ENCODE measurements at regions not wholly inside any gene's neighbourhood (a gene's known extent, or its start where the extent isn't known, plus 50 kb on each side); places are given as distances from the start of the nearest gene placed in this dataset.

GRCh38 chr4:110309675-110310074 lies 111.3 kb upstream of the ELOVL6 start:
- DNase-seq (no peak), ATAC-seq (ENCODE audit: low FRiP score in 2 of 2) (no peak)
- Histone ChIP-seq H3K9me3 (no peaks in the 10 kb centered on the region), H3K27me3 (no peaks in the 10 kb centered on the region), H3K27ac (no peak overlapping the region), H3K36me3 (no peaks in the 10 kb centered on the region), H3K4me3 (no peak overlapping the region), H3K4me1 (no peaks in the 10 kb centered on the region)
- TF ChIP-seq EP300 (IDR thresholded peaks at IDR 0.05), result no peak
- TF ChIP-seq POLR2AphosphoS5 (IDR thresholded peaks at IDR 0.05), result no peak
- no peak for TF ChIP-seq POLR2A (IDR thresholded peaks at IDR 0.05)
- TF ChIP-seq CTCF (IDR thresholded peaks at IDR 0.05), result no peak

GRCh38 chr4:110306303-110306702 lies 107.9 kb upstream of the ELOVL6 start:
- Histone ChIP-seq H3K36me3 (no peaks in the 10 kb centered on the region), H3K4me3 (no peak overlapping the region), H3K9me3 (no peaks in the 10 kb centered on the region), H3K4me1 (no peaks in the 10 kb centered on the region), H3K27me3 (no peaks in the 10 kb centered on the region), H3K27ac (no peak overlapping the region)
- no peak for TF ChIP-seq EP300 (IDR thresholded peaks at IDR 0.05)
- TF ChIP-seq POLR2AphosphoS5 (IDR thresholded peaks at IDR 0.05), result no peak
- TF ChIP-seq CTCF (IDR thresholded peaks at IDR 0.05), result no peak
- TF ChIP-seq POLR2A (IDR thresholded peaks at IDR 0.05), result no peak
- WGBS, 2 donors, result 55 to 56% methylated on average over 2 of the region's 2 CpGs
- ATAC-seq (ENCODE audit: low FRiP score in 2 of 2), result no peak
- DNase-seq, result no peak

- H3K4me1 ChIP-seq, result no peaks in the 10 kb centered on the region
- no peaks in the 10 kb centered on the region for H3K9me3 ChIP-seq
- no peak overlapping the region for H3K4me3 ChIP-seq
- DNase-seq, result no peak
- no peaks in the 10 kb centered on the region for H3K36me3 ChIP-seq
- WGBS, 2 donors, result 84 to 88% methylated on average over 4 of the region's 4 CpGs
- no peak for TF ChIP-seq POLR2AphosphoS5 (IDR thresholded peaks at IDR 0.05)
- no peak for TF ChIP-seq CTCF (IDR thresholded peaks at IDR 0.05)
- no peak for TF ChIP-seq EP300 (IDR thresholded peaks at IDR 0.05)
- TF ChIP-seq POLR2A (IDR thresholded peaks at IDR 0.05), result no peak
- H3K27me3 ChIP-seq, result no peaks in the 10 kb centered on the region
- ATAC-seq (ENCODE audit: low FRiP score in 2 of 2), result no peak
- H3K27ac ChIP-seq, result no peak overlapping the region
Observed at GRCh38 chr4:110305455-110305854, 107.0 kb upstream of the ELOVL6 start.

- Histone ChIP-seq H3K27me3 (no peaks in the 10 kb centered on the region), H3K27ac (no peak overlapping the region), H3K36me3 (no peaks in the 10 kb centered on the region), H3K9me3 (no peaks in the 10 kb centered on the region), H3K4me3 (no peak overlapping the region), H3K4me1 (no peaks in the 10 kb centered on the region)
- 74 to 76% methylated on average over 2 of the region's 2 CpGs for WGBS, 2 donors
- ATAC-seq (ENCODE audit: low FRiP score in 2 of 2) (no peak), DNase-seq (no peak)
- no peak for TF ChIP-seq POLR2AphosphoS5 (IDR thresholded peaks at IDR 0.05)
- no peak for TF ChIP-seq EP300 (IDR thresholded peaks at IDR 0.05)
- TF ChIP-seq CTCF (IDR thresholded peaks at IDR 0.05), result no peak
- TF ChIP-seq POLR2A (IDR thresholded peaks at IDR 0.05), result no peak
Observed at GRCh38 chr4:110296892-110297291, 98.5 kb upstream of the ELOVL6 start.

GRCh38 chr4:110294165-110294564 lies 95.8 kb upstream of the ELOVL6 start:
- ATAC-seq (ENCODE audit: low FRiP score in 2 of 2) (no peak), DNase-seq (no peak)
- no peaks in the 10 kb centered on the region for H3K4me1 ChIP-seq
- H3K27ac ChIP-seq, result no peak overlapping the region
- TF ChIP-seq POLR2A (IDR thresholded peaks at IDR 0.05) (no peak), EP300 (IDR thresholded peaks at IDR 0.05) (no peak), POLR2AphosphoS5 (IDR thresholded peaks at IDR 0.05) (no peak), CTCF (IDR thresholded peaks at IDR 0.05) (no peak)
- no peaks in the 10 kb centered on the region for H3K27me3 ChIP-seq
- WGBS, 2 donors, result 88 to 91% methylated on average over 7 of the region's 7 CpGs
- H3K4me3 ChIP-seq, result no peak overlapping the region
- no peaks in the 10 kb centered on the region for H3K9me3 ChIP-seq
- no peaks in the 10 kb centered on the region for H3K36me3 ChIP-seq
